Lung (tissue), 11 donors: ENCODE measurements at regions not wholly inside any gene's neighbourhood (a gene's known extent, or its start where the extent isn't known, plus 50 kb on each side); places are given as distances from the start of the nearest gene placed in this dataset.

ENCODE experiments used
- ATAC-seq: fragments of 200-7000 bp; cut with Tn5 transposase; one replicate; pipeline ENCODE4 v1.9.1; 2020; ENCODE audit warnings: moderate number of reproducible peaks; ENCODE audit not compliant: insufficient read depth, low FRiP score
- DNase-seq, 3 donors: peaks; one replicate each; pipeline ENCODE4 v3.0.0-alpha.2; 2013 to 2017
- H3K27ac ChIP-seq, 2 donors: one replicate each; pipeline ENCODE4 v1.5.1; 2013; ENCODE audit warnings: mild to moderate bottlenecking in 2 of 2, moderate library complexity in 2 of 2, control low read depth in 1 of 2, inconsistent platforms in 1 of 2, low read depth in 1 of 2, low read length in 1 of 2
- H3K27me3 ChIP-seq, 3 donors: one replicate each; pipeline ENCODE4 v1.5.1; 2013; ENCODE audit warnings: low read length in 2 of 3; ENCODE audit not compliant: control insufficient read depth in 3 of 3, insufficient read depth in 3 of 3
- H3K36me3 ChIP-seq, 4 donors: one replicate each; pipeline ENCODE4 v1.5.1; 2013; ENCODE audit warnings: low read length in 4 of 4, mild to moderate bottlenecking in 1 of 4, moderate library complexity in 1 of 4; ENCODE audit not compliant: control insufficient read depth in 4 of 4, insufficient read depth in 4 of 4
- H3K4me1 ChIP-seq, 5 donors: one replicate each; pipeline ENCODE4 v1.5.1; 2013; ENCODE audit warnings: low read length in 5 of 5, mild to moderate bottlenecking in 2 of 5, moderate library complexity in 1 of 5; ENCODE audit not compliant: control insufficient read depth in 5 of 5, insufficient read depth in 5 of 5
- H3K4me3 ChIP-seq: one replicate; pipeline ENCODE4 v1.5.1; 2013; ENCODE audit warnings: mild to moderate bottlenecking, control low read depth, moderate library complexity
- H3K9ac ChIP-seq, 2 donors: one replicate each; pipeline ENCODE4 v1.5.1; 2013; ENCODE audit warnings: low read length in 2 of 2, control low read depth in 1 of 2; ENCODE audit not compliant: insufficient read depth in 1 of 2
- H3K9me3 ChIP-seq, 4 donors: one replicate each; pipeline ENCODE4 v1.5.1; 2013; ENCODE audit warnings: low read length in 3 of 4, mild to moderate bottlenecking in 1 of 4, moderate library complexity in 1 of 4; ENCODE audit not compliant: control insufficient read depth in 4 of 4, insufficient read depth in 3 of 4
- CTCF ChIP-seq: IDR thresholded peaks from 2 replicates; pipeline ENCODE4 v1.5.1; 2012; ENCODE audit warnings: mild to moderate bottlenecking; ENCODE audit errors: control extremely low read depth, extremely low read depth
- WGBS, 2 donors: extraction: QIAGEN DNeasy Blood & Tissue Kit; methylation state at CpG; one replicate each; pipeline ENCODE4 v1.1.7; 2013; 5-methylcytosine and 5-hydroxymethylcytosine counted together
- donor health status: control.
- donor health status: control.
- donor health status: Bipolar disorder and iron deficiency.
- donor health status: healthy.
- donor health status: DM: yes; HTN: yes; CAD: no.

DNA sequence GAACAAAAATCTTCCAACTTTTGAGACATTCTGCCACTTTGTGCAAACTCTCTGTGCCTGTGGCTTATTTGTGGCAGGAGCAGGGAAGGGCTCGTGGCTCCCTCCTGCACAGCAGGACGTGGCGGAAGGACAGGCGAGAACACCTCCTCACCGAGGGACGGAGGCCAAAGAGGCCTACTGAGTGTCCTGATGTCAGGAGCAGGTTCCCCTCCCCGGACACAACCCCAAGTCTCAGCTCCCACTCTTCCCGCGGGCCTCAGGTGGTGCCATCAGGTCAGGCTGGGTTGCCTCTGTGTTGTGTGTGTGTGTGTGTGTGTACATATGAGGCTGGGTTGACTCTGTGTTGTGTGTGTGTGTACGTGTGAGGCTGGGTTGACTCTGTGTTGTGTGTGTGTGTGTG, 136.8 kb upstream of the LPCAT1 start:
- DNase-seq (no peak), ATAC-seq (no peak)
- no peak overlapping the region for H3K9ac ChIP-seq
- H3K4me3 ChIP-seq = no peak overlapping the region
- WGBS, 2 donors = 75 to 90% methylated on average over 10 of the region's 10 CpGs
- no peaks in the 10 kb centered on the region for H3K36me3 ChIP-seq
- no peak for TF ChIP-seq CTCF
- peaks cover 0 to 45% (median 24%) of the 10 kb centered on the region in 3 donors for H3K27me3 ChIP-seq
- H3K9me3 ChIP-seq = peaks cover 0 to 5% (median 0%) of the 10 kb centered on the region in 4 donors
- no peak overlapping the region for H3K27ac ChIP-seq
- H3K4me1 ChIP-seq = no peaks in the 10 kb centered on the region

DNA sequence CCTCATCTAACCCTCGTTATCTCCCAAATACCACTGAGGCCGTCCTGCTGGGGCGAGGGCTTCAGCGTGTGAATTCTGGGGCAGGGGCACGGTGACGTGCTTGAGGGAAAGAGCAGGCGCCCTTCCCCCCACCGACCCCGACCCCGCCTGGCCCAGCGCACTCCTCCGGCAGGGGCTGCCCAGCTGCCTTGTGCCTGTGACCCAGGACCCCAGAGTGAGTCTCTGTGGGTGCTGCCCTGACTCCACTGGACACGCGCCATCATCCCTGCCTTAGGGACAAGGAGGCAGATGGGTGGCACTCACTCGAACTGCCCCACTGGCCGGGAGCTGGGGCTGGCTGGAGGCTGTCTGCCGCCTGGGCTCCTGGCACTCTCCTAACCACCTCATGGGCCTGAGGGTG, 136.2 kb upstream of the LPCAT1 start:
- no peak for ATAC-seq
- no peak overlapping the region for H3K9ac ChIP-seq
- 48 to 61% methylated on average over 17 of the region's 17 CpGs for WGBS, 2 donors
- H3K27ac ChIP-seq = no peak overlapping the region
- DNase-seq = no peak
- peaks cover 0 to 5% (median 0%) of the 10 kb centered on the region in 4 donors for H3K9me3 ChIP-seq
- TF ChIP-seq CTCF = no peak
- H3K4me1 ChIP-seq = no peaks in the 10 kb centered on the region
- no peak overlapping the region for H3K4me3 ChIP-seq
- no peaks in the 10 kb centered on the region for H3K36me3 ChIP-seq
- H3K27me3 ChIP-seq = peaks cover 0 to 40% (median 22%) of the 10 kb centered on the region in 3 donors

- TF ChIP-seq CTCF = no peak
- no peaks in the 10 kb centered on the region for H3K36me3 ChIP-seq
- ATAC-seq (no peak), DNase-seq (no peak)
- WGBS, 2 donors = 52 to 62% methylated on average over 23 of the region's 23 CpGs
- no peaks in the 10 kb centered on the region for H3K4me1 ChIP-seq
- H3K4me3 ChIP-seq = no peak overlapping the region
- H3K9me3 ChIP-seq = peaks cover 0 to 5% (median 0%) of the 10 kb centered on the region in 4 donors
- H3K27ac ChIP-seq = no peak overlapping the region
- no peak overlapping the region for H3K9ac ChIP-seq
- peaks cover 0 to 36% (median 20%) of the 10 kb centered on the region in 3 donors for H3K27me3 ChIP-seq
Observed at GRCh38 chr5:1659100-1659981, 135.6 kb upstream of the LPCAT1 start.
